ENCODE measurements at regions not wholly inside any gene's neighbourhood (a gene's known extent, or its start where the extent isn't known, plus 50 kb on each side); places are given as distances from the start of the nearest gene placed in this dataset.
A peak's percentile ranks its signal among the peaks of the same experiment; 100 is the strongest.

DNA sequence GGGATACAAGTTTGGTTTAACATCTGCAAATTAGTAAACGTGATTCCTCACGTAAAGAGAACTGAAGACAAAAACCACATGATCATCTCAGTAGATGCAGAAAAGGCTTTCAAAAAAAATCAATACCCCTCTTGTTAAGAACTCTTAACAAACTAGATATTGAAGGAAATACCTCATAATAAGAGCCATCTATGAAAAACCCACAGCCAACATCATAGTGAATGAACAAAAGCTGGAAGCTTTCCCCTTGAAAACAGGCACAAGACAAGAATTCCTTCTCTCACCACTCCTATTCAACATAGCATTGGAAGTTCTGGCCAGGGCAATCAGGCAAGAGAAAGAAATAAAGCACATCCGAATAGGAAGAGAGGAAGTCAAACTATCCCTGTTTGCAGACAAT is 160.5 kb downstream of the CSNK2A3 start:
- Histone ChIP-seq H3K27me3 (ENCODE audit: insufficient read depth, poor library complexity, severe bottlenecking) (peaks cover 1% of the 10 kb centered on the region), H3K4me3 (ENCODE audit: severe bottlenecking) (no peak overlapping the region), H3K27ac (ENCODE audit: poor library complexity, severe bottlenecking) (no peak overlapping the region), H3K9me3 (ENCODE audit: severe bottlenecking) (no peaks in the 10 kb centered on the region), H3K36me3 (ENCODE audit: low read depth) (no peaks in the 10 kb centered on the region), H3K4me1 (ENCODE audit: insufficient read depth, poor library complexity, severe bottlenecking) (no peaks in the 10 kb centered on the region)
- TF ChIP-seq, protein P1, sequence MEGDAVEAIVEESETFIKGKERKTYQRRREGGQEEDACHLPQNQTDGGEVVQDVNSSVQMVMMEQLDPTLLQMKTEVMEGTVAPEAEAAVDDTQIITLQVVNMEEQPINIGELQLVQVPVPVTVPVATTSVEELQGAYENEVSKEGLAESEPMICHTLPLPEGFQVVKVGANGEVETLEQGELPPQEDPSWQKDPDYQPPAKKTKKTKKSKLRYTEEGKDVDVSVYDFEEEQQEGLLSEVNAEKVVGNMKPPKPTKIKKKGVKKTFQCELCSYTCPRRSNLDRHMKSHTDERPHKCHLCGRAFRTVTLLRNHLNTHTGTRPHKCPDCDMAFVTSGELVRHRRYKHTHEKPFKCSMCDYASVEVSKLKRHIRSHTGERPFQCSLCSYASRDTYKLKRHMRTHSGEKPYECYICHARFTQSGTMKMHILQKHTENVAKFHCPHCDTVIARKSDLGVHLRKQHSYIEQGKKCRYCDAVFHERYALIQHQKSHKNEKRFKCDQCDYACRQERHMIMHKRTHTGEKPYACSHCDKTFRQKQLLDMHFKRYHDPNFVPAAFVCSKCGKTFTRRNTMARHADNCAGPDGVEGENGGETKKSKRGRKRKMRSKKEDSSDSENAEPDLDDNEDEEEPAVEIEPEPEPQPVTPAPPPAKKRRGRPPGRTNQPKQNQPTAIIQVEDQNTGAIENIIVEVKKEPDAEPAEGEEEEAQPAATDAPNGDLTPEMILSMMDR (IDR thresholded peaks at IDR 0.05; ENCODE audit: poor library complexity, severe bottlenecking) = no peak
- no peak for ATAC-seq (ENCODE audit: low read depth)
- no peak for DNase-seq (ENCODE audit: low spot score)

DNA sequence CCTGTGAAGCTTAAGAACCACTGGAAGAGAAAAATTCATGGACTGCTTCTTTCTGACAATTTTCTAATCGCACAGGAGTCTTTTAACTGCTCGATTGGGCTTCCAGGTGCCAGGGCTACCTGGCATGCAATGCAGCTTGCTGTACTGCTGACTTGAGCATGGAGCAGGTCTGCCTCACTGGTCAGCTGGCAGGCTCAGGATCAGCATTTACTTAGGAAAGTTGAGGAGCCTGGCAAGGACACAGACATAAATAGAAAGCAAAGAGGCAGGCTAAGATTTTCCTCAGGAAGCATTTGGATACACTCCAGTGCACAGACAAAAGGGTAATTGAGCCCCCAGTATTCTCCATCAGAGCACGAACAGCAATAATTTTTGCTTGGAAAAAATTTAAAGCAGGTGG is 163.5 kb downstream of the CSNK2A3 start:
- ATAC-seq (ENCODE audit: low read depth) (no peak), DNase-seq (ENCODE audit: low spot score) (no peak)
- Histone ChIP-seq H3K9me3 (ENCODE audit: severe bottlenecking) (no peaks in the 10 kb centered on the region), H3K27ac (ENCODE audit: poor library complexity, severe bottlenecking) (no peak overlapping the region), H3K36me3 (ENCODE audit: low read depth) (no peaks in the 10 kb centered on the region), H3K27me3 (ENCODE audit: insufficient read depth, poor library complexity, severe bottlenecking) (no peaks in the 10 kb centered on the region), H3K4me1 (ENCODE audit: insufficient read depth, poor library complexity, severe bottlenecking) (no peaks in the 10 kb centered on the region), H3K4me3 (ENCODE audit: severe bottlenecking) (no peak overlapping the region)
- TF ChIP-seq, protein P1 (IDR thresholded peaks at IDR 0.05; ENCODE audit: poor library complexity, severe bottlenecking) = no peak

DNA sequence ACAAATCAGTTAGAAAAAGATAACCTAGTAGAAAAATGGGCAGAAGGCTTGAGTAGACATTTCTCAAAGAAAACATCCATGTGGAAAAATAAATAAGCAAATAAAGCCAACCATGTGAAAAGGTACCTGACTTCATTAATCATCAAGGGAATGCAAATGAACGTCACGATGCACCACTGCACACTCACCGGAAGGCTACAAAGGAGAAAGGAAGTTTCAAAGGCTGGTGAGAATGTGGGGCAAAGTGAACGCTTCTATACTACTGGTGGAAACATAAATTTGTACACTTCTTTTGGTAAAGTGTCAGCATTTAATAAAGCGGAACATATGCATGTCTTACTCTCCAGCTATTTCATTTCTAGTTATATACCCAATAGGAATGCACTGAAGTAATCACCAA is 166.8 kb downstream of the CSNK2A3 start:
- H3K9me3 ChIP-seq (ENCODE audit: severe bottlenecking) = no peaks in the 10 kb centered on the region
- no peaks in the 10 kb centered on the region for H3K36me3 ChIP-seq (ENCODE audit: low read depth)
- H3K4me3 ChIP-seq (ENCODE audit: severe bottlenecking) = no peak overlapping the region
- TF ChIP-seq, protein P1 (IDR thresholded peaks at IDR 0.05; ENCODE audit: poor library complexity, severe bottlenecking) = no peak
- H3K27ac ChIP-seq (ENCODE audit: poor library complexity, severe bottlenecking) = no peak overlapping the region
- DNase-seq (ENCODE audit: low spot score) (no peak), ATAC-seq (ENCODE audit: low read depth) (no peak)
- H3K27me3 ChIP-seq (ENCODE audit: insufficient read depth, poor library complexity, severe bottlenecking) = no peaks in the 10 kb centered on the region
- no peaks in the 10 kb centered on the region for H3K4me1 ChIP-seq (ENCODE audit: insufficient read depth, poor library complexity, severe bottlenecking)

DNA sequence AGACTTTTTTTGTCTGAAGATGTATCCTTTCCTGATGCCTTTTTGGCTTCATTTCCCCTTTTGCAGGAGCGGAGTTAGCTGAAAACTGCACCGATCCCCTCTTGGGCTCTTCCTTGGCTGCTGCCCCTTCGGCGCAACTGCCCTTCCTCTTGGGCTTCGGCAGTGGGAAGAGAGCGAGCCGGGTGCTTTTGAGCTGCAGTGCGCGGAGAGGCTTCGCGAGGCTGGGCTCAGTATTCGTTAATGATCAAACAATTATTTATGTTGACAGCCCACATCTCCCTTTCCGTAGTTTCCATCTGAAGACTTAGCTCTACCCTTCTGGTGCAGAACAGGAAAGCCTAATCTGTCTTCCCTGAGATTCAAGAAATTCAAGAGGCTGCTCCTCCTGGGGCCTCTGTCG is 170.8 kb downstream of the CSNK2A3 start:
- no peaks in the 10 kb centered on the region for H3K36me3 ChIP-seq (ENCODE audit: low read depth)
- H3K27ac ChIP-seq (ENCODE audit: poor library complexity, severe bottlenecking) = no peak overlapping the region
- H3K9me3 ChIP-seq (ENCODE audit: severe bottlenecking) = no peaks in the 10 kb centered on the region
- H3K4me1 ChIP-seq (ENCODE audit: insufficient read depth, poor library complexity, severe bottlenecking) = peaks cover 9% of the 10 kb centered on the region
- DNase-seq (ENCODE audit: low spot score) (no peak), ATAC-seq (ENCODE audit: low read depth) (no peak)
- TF ChIP-seq, protein P1 (IDR thresholded peaks at IDR 0.05; ENCODE audit: poor library complexity, severe bottlenecking) = no peak
- no peak overlapping the region for H3K4me3 ChIP-seq (ENCODE audit: severe bottlenecking)
- no peaks in the 10 kb centered on the region for H3K27me3 ChIP-seq (ENCODE audit: insufficient read depth, poor library complexity, severe bottlenecking)

DNA sequence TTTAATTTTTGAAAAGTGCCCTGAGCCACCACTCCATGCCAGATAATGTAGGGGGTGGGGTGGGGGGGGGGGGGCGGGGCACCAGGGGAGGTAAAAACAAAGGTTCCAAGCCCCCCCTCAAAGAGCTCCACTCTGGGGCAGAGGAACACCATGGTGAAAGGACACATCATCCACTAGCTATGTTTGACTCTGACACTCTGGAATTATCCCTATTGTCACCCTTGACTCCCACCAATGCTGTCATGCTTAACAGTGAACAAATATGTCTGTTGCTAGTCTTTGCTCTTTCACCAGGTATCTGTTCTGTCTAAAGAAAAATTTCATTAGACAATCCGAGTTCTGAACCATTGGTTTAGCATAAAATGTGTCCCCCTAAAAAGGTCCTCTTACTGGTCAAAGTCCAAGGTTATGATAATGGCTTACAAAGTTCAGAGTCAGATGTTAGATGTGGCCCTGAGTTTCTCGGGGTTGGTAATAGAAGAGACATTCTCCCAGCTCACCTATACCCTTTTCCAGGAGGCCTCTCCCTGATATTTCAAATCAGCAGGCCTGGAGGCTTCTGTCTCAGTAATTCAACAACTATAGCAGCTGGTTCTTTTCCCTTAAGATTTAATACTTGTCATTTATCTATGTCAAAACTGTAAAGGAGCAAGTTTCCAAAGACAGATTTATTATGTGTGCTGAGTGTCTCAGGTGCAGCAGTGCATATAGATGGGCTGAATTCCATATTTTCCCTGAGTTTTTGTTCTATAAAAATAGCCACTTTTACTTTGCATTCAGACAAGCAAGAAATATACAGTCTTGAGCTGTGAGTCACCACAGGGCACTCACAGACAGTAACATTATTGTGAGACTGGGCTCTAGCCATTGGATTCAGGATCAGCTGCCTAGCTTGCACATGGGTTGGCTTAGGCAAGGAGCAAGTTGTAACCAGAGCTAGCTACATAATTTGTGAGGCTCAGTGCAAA is 174.1 kb downstream of the CSNK2A3 start:
- peaks cover 9% of the 10 kb centered on the region for H3K4me1 ChIP-seq (ENCODE audit: insufficient read depth, poor library complexity, severe bottlenecking)
- TF ChIP-seq, protein P1 (IDR thresholded peaks at IDR 0.05; ENCODE audit: poor library complexity, severe bottlenecking) = no peak
- H3K27ac ChIP-seq (ENCODE audit: poor library complexity, severe bottlenecking) = peak overlapping the region; percentile 50
- H3K9me3 ChIP-seq (ENCODE audit: severe bottlenecking) = no peaks in the 10 kb centered on the region
- no peaks in the 10 kb centered on the region for H3K27me3 ChIP-seq (ENCODE audit: insufficient read depth, poor library complexity, severe bottlenecking)
- H3K36me3 ChIP-seq (ENCODE audit: low read depth) = no peaks in the 10 kb centered on the region
- no peak for DNase-seq (ENCODE audit: low spot score)
- peak; percentile 100 for ATAC-seq (ENCODE audit: low read depth)
- no peak overlapping the region for H3K4me3 ChIP-seq (ENCODE audit: severe bottlenecking)
